DND-41 (cell line): ENCODE measurements at regions not wholly inside any gene's neighbourhood (a gene's known extent, or its start where the extent isn't known, plus 50 kb on each side); places are given as distances from the start of the nearest gene placed in this dataset.

ENCODE experiments used
- ATAC-seq: fragments of 200-7000 bp; cut with Tn5 transposase; 3 replicates; pipeline ENCODE4 v1.9.1; 2021; ENCODE audit warnings: low read depth; ENCODE audit not compliant: insufficient read depth
- DNase-seq: peaks from one replicate; pipeline ENCODE4 v3.0.0-alpha.2; 2020
- H2AFZ ChIP-seq: 2 replicates; pipeline ENCODE4 v1.6.0; 2012; ENCODE audit warnings: low read depth, low read length
- H3K27ac ChIP-seq: 2 replicates; pipeline ENCODE4 v1.5.1; 2012; ENCODE audit warnings: low read length, inconsistent platforms
- H3K27me3 ChIP-seq: fragments of 200-600 bp; sonication (generic); 2 replicates; pipeline ENCODE4 v1.6.0; 2012; ENCODE audit warnings: low read length, mild to moderate bottlenecking, inconsistent platforms; ENCODE audit not compliant: insufficient read depth, poor library complexity
- H3K36me3 ChIP-seq: 2 replicates; pipeline ENCODE4 v1.5.1; 2012; ENCODE audit warnings: low read length, inconsistent platforms; ENCODE audit not compliant: insufficient read depth
- H3K4me1 ChIP-seq: 2 replicates; pipeline ENCODE4 v1.5.1; 2012; ENCODE audit warnings: mild to moderate bottlenecking, low read length; ENCODE audit not compliant: insufficient read depth
- H3K4me2 ChIP-seq: 2 replicates; pipeline ENCODE4 v1.6.0; 2012; ENCODE audit warnings: mild to moderate bottlenecking, moderate library complexity, low read length, inconsistent platforms; ENCODE audit not compliant: insufficient read depth
- H3K4me3 ChIP-seq, 2 experiments: fragments of 200-600 bp in 1 of 2; shearing (Covaris generic) in 1 of 2; 2 replicates each; pipeline ENCODE4 v1.5.1; 2012 to 2016; ENCODE audit warnings: inconsistent platforms in 2 of 2, low read length in 2 of 2, mild to moderate bottlenecking in 2 of 2, low read depth in 1 of 2, moderate library complexity in 1 of 2
- H3K79me2 ChIP-seq: 2 replicates; pipeline ENCODE4 v1.6.0; 2012; ENCODE audit warnings: low read length, inconsistent platforms; ENCODE audit not compliant: insufficient read depth
- H3K9ac ChIP-seq: 2 replicates; pipeline ENCODE4 v1.6.0; 2012; ENCODE audit warnings: low read depth, mild to moderate bottlenecking, inconsistent platforms, low read length, moderate library complexity
- H3K9me3 ChIP-seq: 2 replicates; pipeline ENCODE4 v1.5.1; 2012; ENCODE audit warnings: low read length, moderate library complexity, mild to moderate bottlenecking, inconsistent platforms; ENCODE audit not compliant: insufficient read depth, severe bottlenecking
- H4K20me1 ChIP-seq: 2 replicates; pipeline ENCODE4 v1.6.0; 2012; ENCODE audit warnings: low read length; ENCODE audit not compliant: insufficient read depth
- EZH2 ChIP-seq: IDR thresholded peaks from 3 replicates; pipeline ENCODE4 v1.6.1; 2012; ENCODE audit warnings: borderline replicate concordance, low read depth, mild to moderate bottlenecking, moderate library complexity, low read length, inconsistent platforms; ENCODE audit not compliant: severe bottlenecking
- TF ChIP-seq, protein P1 (sequence below): IDR thresholded peaks from 2 replicates; pipeline ENCODE4 v1.5.1; 2012; ENCODE audit warnings: borderline replicate concordance, low read length, moderate library complexity, mild to moderate bottlenecking; ENCODE audit not compliant: poor library complexity, severe bottlenecking; ENCODE audit errors: extremely low read depth

DNA sequence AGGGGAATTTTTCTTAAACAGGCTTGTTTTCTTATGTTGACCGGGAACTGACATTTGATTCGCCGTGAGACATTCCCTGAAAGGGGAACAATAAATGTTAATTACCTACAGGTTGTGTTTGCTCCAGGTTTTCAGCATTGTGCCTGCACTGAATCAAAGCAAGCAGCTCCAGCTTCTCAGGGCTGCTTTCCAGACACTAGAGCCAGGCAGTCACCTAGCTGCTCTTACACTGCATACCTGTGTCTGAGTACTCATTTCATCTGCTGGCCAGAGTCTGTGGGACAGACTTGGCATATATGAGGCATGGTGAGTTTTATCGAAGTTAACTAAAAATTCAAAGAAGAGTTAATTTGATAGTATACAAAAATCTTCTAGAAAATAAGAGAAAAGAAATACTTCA lies 951.8 kb upstream of the MAP3K7 start:
- Histone ChIP-seq H3K4me3 (no peak overlapping the region), H4K20me1 (no peaks in the 10 kb centered on the region), H3K9ac (no peak overlapping the region), H3K27me3 (no peaks in the 10 kb centered on the region), H3K36me3 (no peaks in the 10 kb centered on the region), H3K9me3 (no peaks in the 10 kb centered on the region), H3K4me1 (no peaks in the 10 kb centered on the region), H3K27ac (no peak overlapping the region), H2AFZ (no peak overlapping the region), H3K79me2 (no peaks in the 10 kb centered on the region), H3K4me2 (no peak overlapping the region)
- TF ChIP-seq, protein P1, sequence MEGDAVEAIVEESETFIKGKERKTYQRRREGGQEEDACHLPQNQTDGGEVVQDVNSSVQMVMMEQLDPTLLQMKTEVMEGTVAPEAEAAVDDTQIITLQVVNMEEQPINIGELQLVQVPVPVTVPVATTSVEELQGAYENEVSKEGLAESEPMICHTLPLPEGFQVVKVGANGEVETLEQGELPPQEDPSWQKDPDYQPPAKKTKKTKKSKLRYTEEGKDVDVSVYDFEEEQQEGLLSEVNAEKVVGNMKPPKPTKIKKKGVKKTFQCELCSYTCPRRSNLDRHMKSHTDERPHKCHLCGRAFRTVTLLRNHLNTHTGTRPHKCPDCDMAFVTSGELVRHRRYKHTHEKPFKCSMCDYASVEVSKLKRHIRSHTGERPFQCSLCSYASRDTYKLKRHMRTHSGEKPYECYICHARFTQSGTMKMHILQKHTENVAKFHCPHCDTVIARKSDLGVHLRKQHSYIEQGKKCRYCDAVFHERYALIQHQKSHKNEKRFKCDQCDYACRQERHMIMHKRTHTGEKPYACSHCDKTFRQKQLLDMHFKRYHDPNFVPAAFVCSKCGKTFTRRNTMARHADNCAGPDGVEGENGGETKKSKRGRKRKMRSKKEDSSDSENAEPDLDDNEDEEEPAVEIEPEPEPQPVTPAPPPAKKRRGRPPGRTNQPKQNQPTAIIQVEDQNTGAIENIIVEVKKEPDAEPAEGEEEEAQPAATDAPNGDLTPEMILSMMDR = no peak
- TF ChIP-seq EZH2 = no peak
- DNase-seq = no peak
- no peak for ATAC-seq

DNA sequence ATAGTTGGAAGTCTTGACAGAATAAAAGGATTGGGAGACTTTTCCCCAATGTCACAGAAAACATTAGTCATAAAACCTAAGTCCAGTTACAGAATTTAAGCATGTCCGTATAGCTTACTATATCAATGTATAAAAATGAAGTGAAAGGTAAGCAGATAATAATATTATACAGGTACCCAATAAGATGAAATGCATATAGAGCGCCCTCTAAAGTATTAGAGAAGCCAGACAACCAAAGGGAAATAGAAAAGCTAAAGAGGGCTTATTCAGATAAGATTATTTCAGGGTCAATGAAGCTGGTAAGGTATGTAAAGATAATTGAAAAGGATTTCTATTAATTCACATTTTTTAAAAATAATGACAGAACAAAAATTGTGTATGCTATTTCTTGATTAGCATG lies 947.7 kb upstream of the MAP3K7 start:
- no peak overlapping the region for H2AFZ ChIP-seq
- no peaks in the 10 kb centered on the region for H3K36me3 ChIP-seq
- no peak overlapping the region for H3K4me3 ChIP-seq
- H3K9me3 ChIP-seq = no peaks in the 10 kb centered on the region
- no peak for DNase-seq
- TF ChIP-seq, protein P1 = peak; percentile 2
- TF ChIP-seq EZH2 = no peak
- H3K79me2 ChIP-seq = no peaks in the 10 kb centered on the region
- H3K9ac ChIP-seq = no peak overlapping the region
- H3K27ac ChIP-seq = no peak overlapping the region
- no peak overlapping the region for H3K4me2 ChIP-seq
- no peaks in the 10 kb centered on the region for H3K4me1 ChIP-seq
- no peaks in the 10 kb centered on the region for H4K20me1 ChIP-seq
- H3K27me3 ChIP-seq = no peaks in the 10 kb centered on the region
- no peak for ATAC-seq

DNA sequence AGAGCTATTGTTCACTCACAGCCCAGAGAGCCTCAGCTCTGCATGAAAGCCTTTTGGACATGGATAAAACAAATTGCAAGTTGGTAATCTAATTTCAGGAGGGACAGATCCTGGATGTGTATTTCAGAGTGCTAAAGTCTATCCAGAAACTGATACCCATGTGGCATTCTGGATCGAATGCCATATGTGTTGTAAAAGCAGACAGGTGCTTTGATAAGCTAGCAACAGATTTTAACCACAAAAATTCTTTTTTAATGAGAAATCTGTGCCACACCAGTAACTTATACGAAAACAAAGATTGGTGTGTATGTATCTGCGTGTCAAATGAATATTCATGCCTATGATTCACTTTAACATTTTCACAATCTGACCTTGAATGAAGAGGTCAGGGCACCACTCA lies 936.6 kb upstream of the MAP3K7 start:
- no peaks in the 10 kb centered on the region for H3K27me3 ChIP-seq
- no peaks in the 10 kb centered on the region for H3K9me3 ChIP-seq
- no peak overlapping the region for H2AFZ ChIP-seq
- ATAC-seq (no peak), DNase-seq (no peak)
- no peak overlapping the region for H3K27ac ChIP-seq
- TF ChIP-seq EZH2 = no peak
- TF ChIP-seq, protein P1 = no peak
- H3K4me2 ChIP-seq = no peak overlapping the region
- H3K36me3 ChIP-seq = no peaks in the 10 kb centered on the region
- no peak overlapping the region for H3K9ac ChIP-seq
- no peak overlapping the region for H3K4me3 ChIP-seq
- no peaks in the 10 kb centered on the region for H3K79me2 ChIP-seq
- H4K20me1 ChIP-seq = no peaks in the 10 kb centered on the region
- no peaks in the 10 kb centered on the region for H3K4me1 ChIP-seq

DNA sequence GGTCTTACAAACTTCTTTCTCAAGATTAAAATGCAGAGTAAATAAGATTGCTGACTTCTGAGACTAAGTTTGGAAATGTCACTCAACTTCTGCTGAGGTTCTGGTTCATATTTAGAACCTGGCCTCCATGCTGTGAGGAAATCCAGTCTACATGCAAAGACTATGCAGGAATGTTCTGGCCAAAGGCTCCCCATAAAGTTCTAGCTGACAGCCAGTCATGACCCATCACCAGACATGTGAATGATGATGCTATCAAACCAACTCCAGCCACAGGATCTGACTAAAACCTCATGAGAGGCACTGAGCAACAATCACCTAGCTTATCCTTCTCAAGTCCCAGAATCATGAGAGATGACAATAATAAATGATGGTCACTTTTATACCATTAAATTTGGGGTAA lies 935.1 kb upstream of the MAP3K7 start:
- H3K27me3 ChIP-seq = no peaks in the 10 kb centered on the region
- no peak overlapping the region for H2AFZ ChIP-seq
- no peaks in the 10 kb centered on the region for H4K20me1 ChIP-seq
- TF ChIP-seq EZH2 = no peak
- TF ChIP-seq, protein P1 = no peak
- no peak overlapping the region for H3K27ac ChIP-seq
- no peak overlapping the region for H3K9ac ChIP-seq
- H3K9me3 ChIP-seq = no peaks in the 10 kb centered on the region
- H3K4me3 ChIP-seq = no peak overlapping the region
- no peak for DNase-seq
- no peaks in the 10 kb centered on the region for H3K4me1 ChIP-seq
- no peaks in the 10 kb centered on the region for H3K36me3 ChIP-seq
- no peaks in the 10 kb centered on the region for H3K79me2 ChIP-seq
- no peak overlapping the region for H3K4me2 ChIP-seq
- ATAC-seq = no peak
